ENCODE measurements at regions not wholly inside any gene's neighbourhood (a gene's known extent, or its start where the extent isn't known, plus 50 kb on each side); places are given as distances from the start of the nearest gene placed in this dataset.

- no peak for TF ChIP-seq CTCF (IDR thresholded peaks at IDR 0.05)
- no peak for TF ChIP-seq POLR2A (IDR thresholded peaks at IDR 0.05)
Observed at GRCh38 chr3:131151-131888, 65.2 kb upstream of the CHL1 start.

Measured in esophagus squamous epithelium (tissue), 4 donors.